ENCODE measurements at regions not wholly inside any gene's neighbourhood (a gene's known extent, or its start where the extent isn't known, plus 50 kb on each side); places are given as distances from the start of the nearest gene placed in this dataset.
"Not testable (repeated sequence)": the region's sequence is repeated elsewhere in the genome, so short reads cannot be mapped to it uniquely, and the experiment has no call there.

- no peak for DNase-seq
- ChIA-PET CTCF (no interaction called here), POLR2A (no interaction called here)
- Mint-ChIP-seq H3K27ac (no peak overlapping the region), H3K9me3 (no peaks in the 10 kb centered on the region), H3K4me3 (no peak overlapping the region), H3K36me3 (no peaks in the 10 kb centered on the region), H3K4me1 (ENCODE audit: low read depth) (no peaks in the 10 kb centered on the region), H3K27me3 (no peaks in the 10 kb centered on the region)
- intact Hi-C loops (cut with micrococcal nuclease) = no loop called here
Measured at GRCh38 chr5:108562205-108562454, 180.2 kb upstream of the FBXL17 start.

GRCh38 chr5:108561416-108562204 lies 179.7 kb upstream of the FBXL17 start:
- Mint-ChIP-seq H3K4me3 (no peak overlapping the region), H3K4me1 (ENCODE audit: low read depth) (no peaks in the 10 kb centered on the region), H3K9me3 (no peaks in the 10 kb centered on the region), H3K27ac (no peak overlapping the region), H3K27me3 (no peaks in the 10 kb centered on the region), H3K36me3 (no peaks in the 10 kb centered on the region)
- intact Hi-C loops (cut with micrococcal nuclease) = no loop called here
- POLR2A ChIA-PET = no interaction called here
- CTCF ChIA-PET = no interaction called here
- no peak for DNase-seq

DNA sequence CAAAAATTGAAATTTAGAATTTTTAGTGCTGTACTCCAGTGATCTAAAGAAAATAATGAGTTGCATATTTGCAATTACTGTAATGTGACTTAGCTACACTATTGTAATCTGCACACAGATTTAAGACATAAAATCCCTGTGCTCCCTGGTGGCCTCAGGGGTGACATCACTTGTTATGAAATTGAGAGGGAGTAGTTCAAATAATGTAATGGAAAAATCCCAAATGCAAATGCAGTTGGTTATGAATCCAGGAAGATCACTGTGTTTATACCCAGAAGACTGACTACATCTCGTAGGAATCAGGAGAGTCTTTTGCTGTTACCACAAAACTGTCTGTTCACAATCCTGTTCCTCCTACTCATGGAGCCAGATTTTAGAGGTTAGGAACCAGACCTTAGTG lies 178.7 kb upstream of the FBXL17 start:
- ChIA-PET POLR2A (no interaction called here), CTCF (no interaction called here)
- H3K27me3 Mint-ChIP-seq = no peaks in the 10 kb centered on the region
- no peaks in the 10 kb centered on the region for H3K36me3 Mint-ChIP-seq
- intact Hi-C loops (cut with micrococcal nuclease) = no loop called here
- no peaks in the 10 kb centered on the region for H3K9me3 Mint-ChIP-seq
- no peaks in the 10 kb centered on the region for H3K4me1 Mint-ChIP-seq (ENCODE audit: low read depth)
- DNase-seq = no peak
- no peak overlapping the region for H3K27ac Mint-ChIP-seq
- H3K4me3 Mint-ChIP-seq = no peak overlapping the region

DNA sequence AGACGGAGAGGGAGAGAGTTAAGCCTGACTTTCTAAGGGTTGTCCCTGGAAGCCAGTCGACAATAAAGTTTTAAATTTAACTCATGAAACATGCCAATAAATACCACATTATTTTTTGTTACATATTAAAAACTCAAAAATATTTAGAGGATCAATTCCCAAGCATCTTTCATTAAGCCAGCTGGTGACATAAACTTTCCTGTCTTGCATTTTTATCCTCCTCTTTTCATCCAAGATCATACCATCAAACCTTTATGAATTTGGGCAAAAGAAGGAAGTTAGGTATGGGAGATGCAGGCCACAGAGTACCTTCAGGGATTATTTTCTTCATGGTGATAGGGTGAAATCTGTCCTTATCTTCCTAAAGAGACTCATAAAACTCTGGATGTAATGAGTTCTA lies 178.3 kb upstream of the FBXL17 start:
- H3K4me1 Mint-ChIP-seq (ENCODE audit: low read depth) = no peaks in the 10 kb centered on the region
- H3K4me3 Mint-ChIP-seq = no peak overlapping the region
- ChIA-PET POLR2A (no interaction called here), CTCF (no interaction called here)
- intact Hi-C loops (cut with micrococcal nuclease) = no loop called here
- H3K27ac Mint-ChIP-seq = no peak overlapping the region
- H3K9me3 Mint-ChIP-seq = no peaks in the 10 kb centered on the region
- no peak for DNase-seq
- H3K36me3 Mint-ChIP-seq = no peaks in the 10 kb centered on the region
- H3K27me3 Mint-ChIP-seq = no peaks in the 10 kb centered on the region

DNA sequence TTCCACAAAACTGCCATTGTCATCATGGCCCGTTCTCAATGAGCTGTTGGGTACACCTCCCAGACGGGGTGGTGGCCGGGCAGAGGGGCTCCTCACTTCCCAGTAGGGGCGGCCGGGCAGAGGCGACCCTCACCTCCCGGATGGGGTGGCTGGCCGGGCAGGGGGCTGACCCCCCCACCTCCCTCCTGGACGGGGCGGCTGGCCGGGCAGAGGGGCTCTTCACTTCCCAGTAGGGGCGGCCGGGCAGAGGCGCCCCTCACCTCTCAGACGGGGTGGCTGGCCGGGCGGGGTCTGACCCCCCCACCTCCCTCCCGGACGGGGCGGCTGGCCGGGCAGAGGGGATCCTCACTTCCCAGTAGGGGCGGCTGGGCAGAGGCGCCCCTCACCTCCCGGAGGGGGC lies 176.9 kb upstream of the FBXL17 start:
- H3K4me3 Mint-ChIP-seq; H3K27me3 Mint-ChIP-seq; POLR2A ChIA-PET; CTCF ChIA-PET; DNase-seq; H3K9me3 Mint-ChIP-seq; H3K36me3 Mint-ChIP-seq; H3K27ac Mint-ChIP-seq; intact Hi-C loops (cut with micrococcal nuclease); H3K4me1 Mint-ChIP-seq (ENCODE audit: low read depth): not testable (repeated sequence)

DNA sequence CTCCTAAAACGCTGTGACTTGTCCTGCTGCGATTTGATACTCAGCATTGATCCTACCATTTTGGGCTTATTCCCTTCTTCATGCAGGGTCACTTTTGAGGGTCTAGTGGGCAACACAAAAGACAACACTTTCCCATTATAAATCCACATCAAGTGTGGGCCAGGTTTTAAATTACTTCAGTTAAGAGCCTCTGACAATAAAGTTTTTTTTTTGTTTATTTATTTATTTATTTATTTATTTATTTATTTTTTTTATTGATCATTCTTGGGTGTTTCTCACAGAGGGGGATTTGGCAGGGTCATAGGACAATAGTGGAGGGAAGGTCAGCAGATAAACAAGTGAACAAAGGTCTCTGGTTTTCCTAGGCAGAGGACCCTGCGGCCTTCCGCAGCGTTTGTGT lies 176.2 kb upstream of the FBXL17 start:
- H3K9me3 Mint-ChIP-seq; H3K36me3 Mint-ChIP-seq; CTCF ChIA-PET; intact Hi-C loops (cut with micrococcal nuclease); DNase-seq; H3K27me3 Mint-ChIP-seq; H3K27ac Mint-ChIP-seq; POLR2A ChIA-PET; H3K4me3 Mint-ChIP-seq; H3K4me1 Mint-ChIP-seq (ENCODE audit: low read depth): not testable (repeated sequence)

DNA sequence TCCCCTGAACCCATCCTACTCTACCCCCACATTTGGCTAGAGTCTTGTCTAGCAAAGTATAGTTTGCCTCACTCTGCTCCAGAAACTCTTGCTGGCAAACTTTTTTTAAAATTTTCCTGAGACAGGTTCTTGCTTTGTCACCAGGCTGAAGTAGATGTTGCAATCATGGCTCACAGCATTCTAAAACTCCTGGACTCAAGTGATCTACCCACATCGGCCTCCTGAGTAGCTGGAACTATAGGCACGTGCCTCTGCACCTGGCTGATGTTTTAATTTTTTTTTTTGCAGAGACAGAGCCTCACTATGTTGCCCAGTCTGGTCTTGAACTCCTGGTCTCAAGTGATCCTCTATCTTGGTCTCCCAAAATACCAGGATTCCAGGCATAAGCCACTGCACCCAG lies 175.8 kb upstream of the FBXL17 start:
- no peak for DNase-seq
- H3K27ac Mint-ChIP-seq = no peak overlapping the region
- H3K36me3 Mint-ChIP-seq = no peaks in the 10 kb centered on the region
- no peaks in the 10 kb centered on the region for H3K9me3 Mint-ChIP-seq
- H3K4me1 Mint-ChIP-seq (ENCODE audit: low read depth) = no peaks in the 10 kb centered on the region
- CTCF ChIA-PET = no interaction called here
- no peaks in the 10 kb centered on the region for H3K27me3 Mint-ChIP-seq
- intact Hi-C loops (cut with micrococcal nuclease) = no loop called here
- POLR2A ChIA-PET = no interaction called here
- H3K4me3 Mint-ChIP-seq = no peak overlapping the region

- H3K9me3 Mint-ChIP-seq = no peaks in the 10 kb centered on the region
- intact Hi-C loops (cut with micrococcal nuclease) = no loop called here
- H3K27me3 Mint-ChIP-seq = no peaks in the 10 kb centered on the region
- DNase-seq = no peak
- no peak overlapping the region for H3K4me3 Mint-ChIP-seq
- H3K4me1 Mint-ChIP-seq (ENCODE audit: low read depth) = no peaks in the 10 kb centered on the region
- ChIA-PET POLR2A (no interaction called here), CTCF (no interaction called here)
- H3K36me3 Mint-ChIP-seq = no peaks in the 10 kb centered on the region
- no peak overlapping the region for H3K27ac Mint-ChIP-seq
Measured at GRCh38 chr5:108556441-108557145, 174.7 kb upstream of the FBXL17 start.

GRCh38 chr5:108548684-108549596 lies 167.0 kb upstream of the FBXL17 start:
- Mint-ChIP-seq H3K36me3 (no peaks in the 10 kb centered on the region), H3K4me1 (ENCODE audit: low read depth) (no peaks in the 10 kb centered on the region), H3K27ac (no peak overlapping the region), H3K9me3 (no peaks in the 10 kb centered on the region), H3K4me3 (no peak overlapping the region), H3K27me3 (peaks cover 5% of the 10 kb centered on the region)
- POLR2A ChIA-PET = no interaction called here
- DNase-seq = no peak
- CTCF ChIA-PET = no interaction called here
- intact Hi-C loops (cut with micrococcal nuclease) = no loop called here

GRCh38 chr5:108546939-108547338 lies 165.0 kb upstream of the FBXL17 start:
- no peaks in the 10 kb centered on the region for H3K4me1 Mint-ChIP-seq (ENCODE audit: low read depth)
- peaks cover 5% of the 10 kb centered on the region for H3K27me3 Mint-ChIP-seq
- POLR2A ChIA-PET = no interaction called here
- CTCF ChIA-PET = no interaction called here
- no peak overlapping the region for H3K27ac Mint-ChIP-seq
- H3K9me3 Mint-ChIP-seq = no peaks in the 10 kb centered on the region
- H3K36me3 Mint-ChIP-seq = no peaks in the 10 kb centered on the region
- intact Hi-C loops (cut with micrococcal nuclease) = no loop called here
- no peak overlapping the region for H3K4me3 Mint-ChIP-seq
- no peak for DNase-seq

GRCh38 chr5:108545301-108545700 lies 163.4 kb upstream of the FBXL17 start:
- DNase-seq = no peak
- Mint-ChIP-seq H3K9me3 (no peaks in the 10 kb centered on the region), H3K4me3 (no peak overlapping the region), H3K27me3 (peaks cover 5% of the 10 kb centered on the region), H3K36me3 (no peaks in the 10 kb centered on the region), H3K4me1 (ENCODE audit: low read depth) (no peaks in the 10 kb centered on the region), H3K27ac (no peak overlapping the region)
- ChIA-PET POLR2A (no interaction called here), CTCF (no interaction called here)
- intact Hi-C loops (cut with micrococcal nuclease) = no loop called here

GRCh38 chr5:108543486-108543885 lies 161.6 kb upstream of the FBXL17 start:
- H3K27me3 Mint-ChIP-seq = peaks cover 1% of the 10 kb centered on the region
- no peak overlapping the region for H3K27ac Mint-ChIP-seq
- no peaks in the 10 kb centered on the region for H3K36me3 Mint-ChIP-seq
- ChIA-PET POLR2A (no interaction called here), CTCF (no interaction called here)
- no peak for DNase-seq
- no peaks in the 10 kb centered on the region for H3K4me1 Mint-ChIP-seq (ENCODE audit: low read depth)
- no peak overlapping the region for H3K4me3 Mint-ChIP-seq
- intact Hi-C loops (cut with micrococcal nuclease) = no loop called here
- no peaks in the 10 kb centered on the region for H3K9me3 Mint-ChIP-seq

DNA sequence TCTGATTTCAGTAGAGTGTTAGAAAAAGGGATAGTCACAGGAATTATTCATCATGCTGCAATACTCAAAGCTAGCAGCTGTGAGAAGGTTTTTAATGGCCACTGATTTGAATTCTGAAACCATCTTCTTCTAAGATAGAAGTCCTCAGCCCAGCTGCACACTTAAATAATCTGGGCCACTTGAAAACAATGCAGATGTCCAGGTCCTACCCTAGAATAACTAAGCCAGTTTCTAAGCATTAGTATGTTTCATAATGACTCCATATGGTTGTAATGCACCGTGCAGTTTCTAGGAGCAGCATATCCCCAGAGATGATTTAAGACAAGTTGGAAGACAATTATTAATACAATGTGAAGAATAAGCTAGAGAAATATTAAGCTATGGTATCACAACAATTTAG lies 159.9 kb upstream of the FBXL17 start:
- H3K9me3 Mint-ChIP-seq = no peaks in the 10 kb centered on the region
- no peak overlapping the region for H3K4me3 Mint-ChIP-seq
- intact Hi-C loops (cut with micrococcal nuclease) = no loop called here
- CTCF ChIA-PET = no interaction called here
- no peaks in the 10 kb centered on the region for H3K4me1 Mint-ChIP-seq (ENCODE audit: low read depth)
- no peak for DNase-seq
- no peak overlapping the region for H3K27ac Mint-ChIP-seq
- H3K27me3 Mint-ChIP-seq = peaks cover 4% of the 10 kb centered on the region
- POLR2A ChIA-PET = no interaction called here
- no peaks in the 10 kb centered on the region for H3K36me3 Mint-ChIP-seq
